CD8-positive, alpha-beta memory T cell (primary cell): ENCODE measurements at regions not wholly inside any gene's neighbourhood (a gene's known extent, or its start where the extent isn't known, plus 50 kb on each side); places are given as distances from the start of the nearest gene placed in this dataset.

ENCODE experiments used
- CTCF ChIA-PET: fragments of 350-600 bp; sonication (Branson Sonifier 250); formaldehyde crosslinking; loops from one replicate; lab custom pipeline; 2021; ENCODE audit warnings: antibody characterized with exemption; lab: Charles Lee
- POLR2A ChIA-PET: fragments of 350-600 bp; sonication (Branson Sonifier 250); formaldehyde crosslinking; loops from one replicate; lab custom pipeline; 2021; ENCODE audit warnings: antibody characterized with exemption; lab: Charles Lee
- DNase-seq, 5 donors: peaks; one replicate each; pipeline versions ENCODE4 v3.0.0 to v3.0.0-alpha.2; 2020 to 2022; ENCODE audit warnings: mixed read lengths in 1 of 5
- H3K27ac ChIP-seq: one replicate; pipeline ENCODE4 v1.7.0; 2013; ENCODE audit warnings: low read depth, mild to moderate bottlenecking, low read length, moderate library complexity
- H3K27me3 ChIP-seq: 2 replicates; pipeline ENCODE4 v1.7.0; 2013; ENCODE audit warnings: low read length, mild to moderate bottlenecking; ENCODE audit not compliant: insufficient read depth, poor library complexity, severe bottlenecking
- H3K36me3 ChIP-seq: 2 replicates; pipeline ENCODE4 v1.7.0; 2013; ENCODE audit warnings: mild to moderate bottlenecking, low read length, moderate library complexity; ENCODE audit not compliant: insufficient read depth
- H3K4me1 ChIP-seq: 2 replicates; pipeline ENCODE4 v1.7.0; 2013; ENCODE audit warnings: mild to moderate bottlenecking, low read length, moderate library complexity; ENCODE audit not compliant: insufficient read depth
- H3K4me3 ChIP-seq: 2 replicates; pipeline ENCODE4 v1.7.0; 2013; ENCODE audit warnings: mild to moderate bottlenecking, low read length
- H3K9me3 ChIP-seq: 2 replicates; pipeline ENCODE4 v1.7.0; 2013; ENCODE audit warnings: mild to moderate bottlenecking, low read length
- H3K27ac Mint-ChIP-seq, 8 donors: one replicate each; pipeline ENCODE4 v1.8.0; 2020 to 2021; ENCODE audit warnings: mixed read lengths in 8 of 8, mild to moderate bottlenecking in 6 of 8, inconsistent platforms in 3 of 8, moderate library complexity in 3 of 8
- H3K27me3 Mint-ChIP-seq, 2 donors: one replicate each; pipeline ENCODE4 v1.8.0; 2020 to 2021; ENCODE audit warnings: mixed read lengths in 2 of 2, mild to moderate bottlenecking in 1 of 2, moderate library complexity in 1 of 2
- H3K36me3 Mint-ChIP-seq, 3 donors: one replicate each; pipeline ENCODE4 v1.8.0; 2020 to 2021; ENCODE audit warnings: mixed read lengths in 3 of 3, inconsistent platforms in 1 of 3, mild to moderate bottlenecking in 1 of 3
- H3K4me1 Mint-ChIP-seq, 3 donors: one replicate each; pipeline ENCODE4 v1.8.0; 2020 to 2021; ENCODE audit warnings: mixed read lengths in 3 of 3, inconsistent platforms in 1 of 3, mild to moderate bottlenecking in 1 of 3
- H3K4me3 Mint-ChIP-seq, 7 donors: one replicate each; pipeline ENCODE4 v1.8.0; 2020 to 2021; ENCODE audit warnings: mixed read lengths in 7 of 7, mild to moderate bottlenecking in 6 of 7, moderate library complexity in 4 of 7, inconsistent platforms in 2 of 7
- H3K9me3 Mint-ChIP-seq, 5 donors: one replicate each; pipeline ENCODE4 v1.8.0; 2020 to 2022; ENCODE audit warnings: mixed read lengths in 5 of 5, mild to moderate bottlenecking in 3 of 5, moderate library complexity in 2 of 5, inconsistent platforms in 1 of 5

GRCh38 chr3:43222590-43222989 lies 63.8 kb upstream of the SNRK start:
- peak in 2 of 5 donors; percentile 11 to 70 for DNase-seq

DNA sequence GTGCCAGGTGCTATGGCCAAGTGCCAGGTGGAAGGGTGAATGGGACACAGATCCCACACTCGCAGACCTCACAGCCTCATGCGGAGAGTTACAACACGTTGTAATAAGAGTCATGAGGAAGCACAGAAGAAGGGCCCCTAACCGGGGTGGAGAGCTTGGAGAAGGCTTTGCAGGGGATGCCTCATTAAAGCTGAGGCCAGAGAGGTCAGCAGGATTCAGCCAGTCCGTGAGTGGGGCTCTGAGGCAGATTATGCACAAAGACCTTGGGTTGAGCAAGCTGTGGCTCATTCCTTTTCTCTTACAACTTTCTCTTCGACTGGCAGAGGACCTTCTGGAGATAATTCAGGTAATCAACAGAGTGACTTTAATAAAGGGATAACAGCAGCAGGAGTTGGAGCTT lies 65.3 kb upstream of the SNRK start:
- Mint-ChIP-seq H3K9me3 (peaks cover 0 to 2% (median 0%) of the 10 kb centered on the region in 5 donors), H3K36me3 (no peaks in the 10 kb centered on the region), H3K4me1 (peaks cover 57 to 74% (median 71%) of the 10 kb centered on the region in 3 donors), H3K4me3 (no peak overlapping the region), H3K27ac (peak overlapping the region in 1 of 8 donors; percentile 60), H3K27me3 (no peaks in the 10 kb centered on the region)
- Histone ChIP-seq H3K27me3 (no peaks in the 10 kb centered on the region), H3K27ac (no peak overlapping the region), H3K4me3 (no peak overlapping the region), H3K4me1 (peaks cover 69% of the 10 kb centered on the region), H3K36me3 (no peaks in the 10 kb centered on the region), H3K9me3 (no peaks in the 10 kb centered on the region)
- ChIA-PET CTCF (no interaction called here), POLR2A (interaction anchor here (0.6 kb wide), 1 partner anchor 43 kb away, joined by 4 read pairs; no protein-coding TSS in a partner anchor)
- no peak for DNase-seq

More at GRCh38 chr3:43222590-43222989, 63.8 kb upstream of the SNRK start:
- Mint-ChIP-seq H3K4me3 (peak overlapping the region in 2 of 7 donors; percentile 27 to 44), H3K4me1 (peaks cover 48 to 61% (median 57%) of the 10 kb centered on the region in 3 donors), H3K9me3 (peaks cover 3 to 12% (median 9%) of the 10 kb centered on the region in 5 donors), H3K36me3 (peaks cover 0 to 7% (median 0%) of the 10 kb centered on the region in 3 donors), H3K27me3 (no peaks in the 10 kb centered on the region), H3K27ac (peak overlapping the region in 4 of 8 donors; percentile 31 to 80 (median 71))
- CTCF ChIA-PET = interaction anchor here (1.1 to 2.4 kb wide), 3 partner anchors 9 to 60 kb away, joined by 3 to 12 read pairs (median 3); no protein-coding TSS in a partner anchor
- POLR2A ChIA-PET = no interaction called here
- H3K9me3 ChIP-seq = no peaks in the 10 kb centered on the region
- H3K27ac ChIP-seq = no peak overlapping the region
- no peaks in the 10 kb centered on the region for H3K36me3 ChIP-seq
- H3K27me3 ChIP-seq = no peaks in the 10 kb centered on the region
- H3K4me1 ChIP-seq = peaks cover 54% of the 10 kb centered on the region
- no peak overlapping the region for H3K4me3 ChIP-seq

DNA sequence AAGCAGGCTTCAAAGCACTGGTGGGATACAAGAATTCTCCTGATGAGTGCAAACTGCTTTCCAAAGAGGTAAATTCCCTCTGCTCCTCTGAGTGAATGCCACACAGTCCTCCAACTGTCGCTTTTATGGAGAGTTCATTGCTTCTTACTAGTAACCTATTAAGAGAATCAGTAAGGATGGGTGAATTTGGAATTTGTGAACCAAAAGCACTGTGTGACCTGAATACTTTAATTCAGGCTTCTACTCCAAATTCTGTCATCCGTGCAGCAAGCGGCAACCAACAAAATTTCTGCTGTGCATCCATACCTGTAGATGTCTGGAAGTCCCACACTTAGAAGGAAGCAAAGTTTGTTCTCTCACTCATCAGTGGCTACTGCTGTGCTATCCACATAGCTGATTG lies 66.7 kb upstream of the SNRK start:
- H3K27ac ChIP-seq = no peak overlapping the region
- H3K4me1 ChIP-seq = peaks cover 69% of the 10 kb centered on the region
- H3K4me3 ChIP-seq = no peak overlapping the region
- Mint-ChIP-seq H3K9me3 (peaks cover 0 to 1% (median 0%) of the 10 kb centered on the region in 5 donors), H3K27ac (peak overlapping the region in 1 of 8 donors; percentile 15), H3K4me1 (peaks cover 57 to 72% (median 69%) of the 10 kb centered on the region in 3 donors), H3K27me3 (no peaks in the 10 kb centered on the region), H3K36me3 (no peaks in the 10 kb centered on the region), H3K4me3 (no peak overlapping the region)
- H3K9me3 ChIP-seq = no peaks in the 10 kb centered on the region
- H3K36me3 ChIP-seq = no peaks in the 10 kb centered on the region
- POLR2A ChIA-PET = no interaction called here
- CTCF ChIA-PET = interaction anchor here (2.0 to 3.0 kb wide), 2 partner anchors 57 to 159 kb away, joined by 7 to 8 read pairs; no protein-coding TSS in a partner anchor
- no peaks in the 10 kb centered on the region for H3K27me3 ChIP-seq
- DNase-seq = no peak

DNA sequence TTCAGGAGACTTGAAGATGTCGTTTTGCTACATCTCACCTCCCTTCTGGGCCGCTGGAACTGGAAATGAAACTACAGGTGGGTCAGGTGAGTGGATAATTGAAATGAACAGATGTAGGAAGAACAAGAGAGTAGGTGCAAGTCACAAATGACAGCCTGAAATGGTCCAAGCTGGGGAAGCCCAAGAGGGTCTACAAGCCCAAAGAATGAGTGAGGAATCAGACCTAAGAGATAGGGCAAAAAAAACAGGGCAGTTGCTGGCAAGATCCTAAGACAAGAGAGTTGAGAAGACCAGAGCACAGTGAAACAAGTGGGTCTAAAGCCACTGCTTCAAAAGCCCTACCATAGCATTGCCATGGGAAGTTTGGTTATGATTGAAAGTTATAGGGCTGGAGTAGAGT lies 67.4 kb upstream of the SNRK start:
- Histone ChIP-seq H3K27ac (no peak overlapping the region), H3K9me3 (no peaks in the 10 kb centered on the region), H3K4me1 (peaks cover 62% of the 10 kb centered on the region), H3K27me3 (no peaks in the 10 kb centered on the region), H3K36me3 (no peaks in the 10 kb centered on the region), H3K4me3 (no peak overlapping the region)
- Mint-ChIP-seq H3K4me1 (peaks cover 52 to 66% (median 62%) of the 10 kb centered on the region in 3 donors), H3K4me3 (peak overlapping the region in 1 of 7 donors; percentile 0), H3K36me3 (no peaks in the 10 kb centered on the region), H3K27ac (peak overlapping the region in 3 of 8 donors; percentile 8 to 84 (median 69)), H3K27me3 (no peaks in the 10 kb centered on the region), H3K9me3 (no peaks in the 10 kb centered on the region)
- ChIA-PET POLR2A (no interaction called here), CTCF (interaction anchor here (2.0 to 3.0 kb wide), 2 partner anchors 56 to 159 kb away, joined by 7 to 8 read pairs; no protein-coding TSS in a partner anchor)
- no peak for DNase-seq

DNA sequence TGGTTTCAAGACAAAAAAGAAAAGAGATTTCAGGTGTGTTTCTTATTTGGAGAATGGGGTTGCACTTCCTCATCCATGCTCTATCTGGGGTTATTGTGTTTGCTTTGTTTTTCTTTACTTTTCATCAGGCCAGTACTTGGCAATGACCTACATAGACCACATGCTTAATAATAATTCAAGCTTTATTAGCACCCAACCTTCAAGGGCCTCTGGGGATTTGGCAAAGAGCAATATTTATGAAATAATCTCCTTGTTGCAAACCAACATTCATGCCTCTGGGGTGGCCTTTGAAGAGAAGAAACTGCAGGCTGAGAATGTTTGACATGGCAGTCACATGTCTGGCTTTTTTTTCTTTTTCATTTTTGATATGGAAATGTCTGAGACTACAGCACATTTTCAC lies 68.2 kb upstream of the SNRK start:
- Mint-ChIP-seq H3K9me3 (no peaks in the 10 kb centered on the region), H3K4me1 (peaks cover 45 to 60% (median 54%) of the 10 kb centered on the region in 3 donors), H3K36me3 (no peaks in the 10 kb centered on the region), H3K4me3 (no peak overlapping the region), H3K27me3 (no peaks in the 10 kb centered on the region), H3K27ac (no peak overlapping the region)
- Histone ChIP-seq H3K4me1 (peaks cover 55% of the 10 kb centered on the region), H3K27me3 (no peaks in the 10 kb centered on the region), H3K9me3 (no peaks in the 10 kb centered on the region), H3K4me3 (no peak overlapping the region), H3K27ac (no peak overlapping the region), H3K36me3 (no peaks in the 10 kb centered on the region)
- POLR2A ChIA-PET = no interaction called here
- DNase-seq = no peak
- CTCF ChIA-PET = interaction anchor here (1.5 to 3.0 kb wide), 2 partner anchors 56 to 160 kb away, joined by 8 read pairs; no protein-coding TSS in a partner anchor

DNA sequence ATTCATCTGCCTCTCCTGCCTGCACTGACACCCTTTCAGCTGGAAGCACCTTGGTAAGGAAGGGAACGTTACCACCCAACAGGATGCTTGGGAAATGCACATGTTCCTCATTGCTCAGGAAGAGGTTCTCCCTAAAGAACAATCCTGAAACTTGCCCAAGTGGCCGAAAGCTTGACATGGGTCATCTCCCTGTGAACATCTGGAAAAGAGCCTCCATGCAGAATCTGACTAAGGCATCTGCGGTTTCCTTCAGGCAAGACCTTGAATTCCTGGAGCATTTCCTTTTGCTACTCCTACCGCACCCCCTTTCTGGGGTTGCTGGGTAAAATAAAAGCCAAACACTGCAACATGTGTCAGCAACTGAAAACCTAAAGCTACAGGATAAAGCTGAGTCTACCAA lies 68.7 kb upstream of the SNRK start:
- Mint-ChIP-seq H3K27ac (peak overlapping the region in 2 of 8 donors; percentile 54 to 73), H3K36me3 (no peaks in the 10 kb centered on the region), H3K4me3 (peak overlapping the region in 1 of 7 donors; percentile 20), H3K4me1 (peaks cover 39 to 55% (median 49%) of the 10 kb centered on the region in 3 donors), H3K9me3 (no peaks in the 10 kb centered on the region), H3K27me3 (no peaks in the 10 kb centered on the region)
- Histone ChIP-seq H3K9me3 (no peaks in the 10 kb centered on the region), H3K4me3 (no peak overlapping the region), H3K27ac (no peak overlapping the region), H3K4me1 (peaks cover 49% of the 10 kb centered on the region), H3K36me3 (no peaks in the 10 kb centered on the region), H3K27me3 (no peaks in the 10 kb centered on the region)
- POLR2A ChIA-PET = no interaction called here
- CTCF ChIA-PET = interaction anchor here (1.5 to 3.0 kb wide), 2 partner anchors 55 to 161 kb away, joined by 8 read pairs; no protein-coding TSS in a partner anchor
- DNase-seq = no peak

DNA sequence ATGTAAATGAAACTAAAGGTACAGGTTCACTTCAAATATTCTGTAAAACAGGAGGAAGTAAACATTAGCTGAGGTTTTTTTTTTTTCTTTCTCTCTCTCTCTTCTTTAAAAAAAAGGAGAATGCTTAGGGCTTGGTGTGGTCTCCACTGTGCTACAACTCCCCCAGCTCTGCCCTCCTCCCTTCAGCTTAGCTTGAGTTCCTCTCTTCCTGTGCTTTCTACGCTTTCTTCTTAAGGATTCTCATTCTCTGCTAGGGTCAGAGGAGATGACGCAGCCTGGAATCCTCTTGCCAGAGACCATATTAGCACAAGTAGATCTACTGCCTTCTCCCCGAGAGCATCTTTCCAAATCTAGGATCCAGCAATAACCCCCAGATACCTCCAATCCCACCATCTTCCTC lies 69.1 kb upstream of the SNRK start:
- Histone ChIP-seq H3K4me1 (peaks cover 45% of the 10 kb centered on the region), H3K9me3 (no peaks in the 10 kb centered on the region), H3K4me3 (no peak overlapping the region), H3K27me3 (no peaks in the 10 kb centered on the region), H3K36me3 (no peaks in the 10 kb centered on the region), H3K27ac (no peak overlapping the region)
- POLR2A ChIA-PET = no interaction called here
- H3K4me1 Mint-ChIP-seq = peaks cover 35 to 51% (median 45%) of the 10 kb centered on the region in 3 donors
- peak in 1 of 5 donors; percentile 57 for DNase-seq
- peak overlapping the region in 5 of 8 donors; percentile 13 to 73 (median 54) for H3K27ac Mint-ChIP-seq
- no peaks in the 10 kb centered on the region for H3K36me3 Mint-ChIP-seq
- CTCF ChIA-PET = interaction anchor here (1.5 kb wide), 1 partner anchor 55 kb away, joined by 8 read pairs; no protein-coding TSS in a partner anchor
- no peaks in the 10 kb centered on the region for H3K27me3 Mint-ChIP-seq
- no peaks in the 10 kb centered on the region for H3K9me3 Mint-ChIP-seq
- peak overlapping the region in 3 of 7 donors; percentile 20 to 46 (median 46) for H3K4me3 Mint-ChIP-seq

GRCh38 chr3:43215663-43216275 lies 70.6 kb upstream of the SNRK start:
- H3K27ac ChIP-seq = no peak overlapping the region
- no peaks in the 10 kb centered on the region for H3K9me3 Mint-ChIP-seq

More at GRCh38 chr3:43215663-43216275, 70.6 kb upstream of the SNRK start:
- Histone ChIP-seq H3K36me3 (no peaks in the 10 kb centered on the region), H3K4me3 (no peak overlapping the region), H3K4me1 (peaks cover 32% of the 10 kb centered on the region), H3K9me3 (no peaks in the 10 kb centered on the region), H3K27me3 (no peaks in the 10 kb centered on the region)
- CTCF ChIA-PET = interaction anchor here (1.0 to 1.9 kb wide), 5 partner anchors 41 to 287 kb away, joined by 3 to 9 read pairs (median 4); no protein-coding TSS in a partner anchor
- POLR2A ChIA-PET = no interaction called here
- no peak overlapping the region for H3K4me3 Mint-ChIP-seq
- no peaks in the 10 kb centered on the region for H3K36me3 Mint-ChIP-seq
- H3K4me1 Mint-ChIP-seq = peaks cover 25 to 36% (median 30%) of the 10 kb centered on the region in 3 donors
- no peaks in the 10 kb centered on the region for H3K27me3 Mint-ChIP-seq
- H3K27ac Mint-ChIP-seq = peak overlapping the region in 2 of 8 donors; percentile 10 to 34
- peak in 1 of 5 donors; percentile 28 for DNase-seq
